Prostate gland (tissue), 2 donors: ENCODE measurements at regions not wholly inside any gene's neighbourhood (a gene's known extent, or its start where the extent isn't known, plus 50 kb on each side); places are given as distances from the start of the nearest gene placed in this dataset.

Experiments used
- CTCF ChIP-seq, 4 experiments: fragments of 200-600 bp in 2 of 4; fragments of 450-650 bp in 2 of 4; sonication (generic) in 2 of 4; IDR thresholded peaks; 1 replicate in 3 of 4; 2 replicates in 1 of 4; pipeline ENCODE4 v1.5.1; 2016 to 2019; ENCODE audit warnings: antibody characterized with exemption in 4 of 4, mild to moderate bottlenecking in 2 of 4, moderate library complexity in 2 of 4
- POLR2A ChIP-seq: fragments of 450-650 bp; IDR thresholded peaks from one replicate; pipeline ENCODE4 v1.6.1; 2016; ENCODE audit warnings: antibody characterized with exemption, mild to moderate bottlenecking
- POLR2AphosphoS5 ChIP-seq: sonication (generic); formaldehyde crosslinking; IDR thresholded peaks from one replicate; pipeline ENCODE4 v1.6.1; 2017; ENCODE audit warnings: antibody characterized with exemption

DNA sequence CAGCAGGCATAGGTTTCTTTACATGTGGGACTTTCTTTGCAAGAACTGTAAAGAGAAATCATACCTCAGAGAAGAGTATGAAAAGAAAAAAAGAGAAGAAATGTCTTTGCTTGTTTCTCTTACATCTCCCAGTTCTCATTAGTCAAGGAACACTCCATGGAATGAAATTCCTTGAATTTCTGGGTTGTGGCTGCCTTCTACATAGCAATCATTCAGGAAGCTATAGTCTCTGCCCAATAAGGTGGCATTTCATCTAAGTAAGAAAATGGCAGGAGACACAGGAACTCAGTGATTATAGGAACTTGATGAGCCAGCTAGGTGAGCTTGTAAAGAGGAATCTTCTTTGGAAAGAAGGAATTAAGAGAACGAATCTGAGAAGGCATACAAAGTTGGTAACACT is 197.0 kb upstream of the FKBP1C start:
- TF ChIP-seq POLR2A (no peak), CTCF (IDR thresholded peaks at IDR 0.05) (no peak), POLR2AphosphoS5 (no peak)
